HEK293 (cell line): ENCODE measurements at regions not wholly inside any gene's neighbourhood (a gene's known extent, or its start where the extent isn't known, plus 50 kb on each side); places are given as distances from the start of the nearest gene placed in this dataset.

Experiments
- ZNF223 ChIP-seq: fragments of 450-650 bp; formaldehyde crosslinking; IDR thresholded peaks from 2 replicates; pipeline ENCODE4 v1.5.1; 2016; ENCODE audit warnings: missing biosample characterization, missing genetic modification characterization
- TF ChIP-seq, protein P1 (sequence below): fragments of 450-650 bp; formaldehyde crosslinking; IDR thresholded peaks from 2 replicates; pipeline ENCODE4 v1.5.1; 2016; ENCODE audit warnings: missing biosample characterization, missing genetic modification characterization

GRCh38 chr7:137096607-137097006, 228.2 kb downstream of the CHRM2 start:
- no peak for TF ChIP-seq ZNF223
- TF ChIP-seq, protein P1, sequence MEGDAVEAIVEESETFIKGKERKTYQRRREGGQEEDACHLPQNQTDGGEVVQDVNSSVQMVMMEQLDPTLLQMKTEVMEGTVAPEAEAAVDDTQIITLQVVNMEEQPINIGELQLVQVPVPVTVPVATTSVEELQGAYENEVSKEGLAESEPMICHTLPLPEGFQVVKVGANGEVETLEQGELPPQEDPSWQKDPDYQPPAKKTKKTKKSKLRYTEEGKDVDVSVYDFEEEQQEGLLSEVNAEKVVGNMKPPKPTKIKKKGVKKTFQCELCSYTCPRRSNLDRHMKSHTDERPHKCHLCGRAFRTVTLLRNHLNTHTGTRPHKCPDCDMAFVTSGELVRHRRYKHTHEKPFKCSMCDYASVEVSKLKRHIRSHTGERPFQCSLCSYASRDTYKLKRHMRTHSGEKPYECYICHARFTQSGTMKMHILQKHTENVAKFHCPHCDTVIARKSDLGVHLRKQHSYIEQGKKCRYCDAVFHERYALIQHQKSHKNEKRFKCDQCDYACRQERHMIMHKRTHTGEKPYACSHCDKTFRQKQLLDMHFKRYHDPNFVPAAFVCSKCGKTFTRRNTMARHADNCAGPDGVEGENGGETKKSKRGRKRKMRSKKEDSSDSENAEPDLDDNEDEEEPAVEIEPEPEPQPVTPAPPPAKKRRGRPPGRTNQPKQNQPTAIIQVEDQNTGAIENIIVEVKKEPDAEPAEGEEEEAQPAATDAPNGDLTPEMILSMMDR (tag by site-specific recombination) = no peak
